GM12874 (cell line): ENCODE measurements at regions not wholly inside any gene's neighbourhood (a gene's known extent, or its start where the extent isn't known, plus 50 kb on each side); places are given as distances from the start of the nearest gene placed in this dataset.

ENCODE experiments used
- CTCF ChIP-seq: IDR thresholded peaks from 2 replicates; pipeline ENCODE4 v1.5.1; 2011; ENCODE audit warnings: low read depth, mild to moderate bottlenecking, control low read depth, low read length, moderate library complexity; ENCODE audit not compliant: insufficient read depth

GRCh38 chr3:127422663-127423375 lies 135.0 kb upstream of the PRR20G start:
- no peak for TF ChIP-seq CTCF

GRCh38 chr3:127421943-127422662 lies 134.3 kb upstream of the PRR20G start:
- no peak for TF ChIP-seq CTCF

- TF ChIP-seq CTCF = no peak
These were observed 133.0 kb upstream of the PRR20G start for GRCh38 chr3:127420829-127421228.

- TF ChIP-seq CTCF = no peak
These were observed 132.1 kb upstream of the PRR20G start for GRCh38 chr3:127419641-127420553.

- no peak for TF ChIP-seq CTCF
These were observed 131.3 kb upstream of the PRR20G start for GRCh38 chr3:127419182-127419581.

- no peak for TF ChIP-seq CTCF
These were observed 130.8 kb upstream of the PRR20G start for GRCh38 chr3:127418560-127419147.
